Upper lobe of right lung (tissue), 1 donor: ENCODE measurements at regions not wholly inside any gene's neighbourhood (a gene's known extent, or its start where the extent isn't known, plus 50 kb on each side); places are given as distances from the start of the nearest gene placed in this dataset.

Experiments used
- ATAC-seq: fragments of 200-7000 bp; cut with Tn5 transposase; one replicate; pipeline ENCODE4 v1.9.1; 2020; ENCODE audit warnings: mild to moderate bottlenecking, moderate library complexity
- DNase-seq: peaks from one replicate; pipeline ENCODE4 v3.0.0-alpha.2; 2020
- H3K27ac ChIP-seq: fragments of 200-600 bp; one replicate; pipeline ENCODE4 v1.8.0; 2022
- H3K27me3 ChIP-seq: fragments of 200-600 bp; one replicate; pipeline ENCODE4 v1.8.0; 2022; ENCODE audit warnings: mild to moderate bottlenecking
- H3K36me3 ChIP-seq: fragments of 200-600 bp; one replicate; pipeline ENCODE4 v1.8.0; 2022
- H3K4me1 ChIP-seq: fragments of 200-600 bp; one replicate; pipeline ENCODE4 v1.8.0; 2022
- H3K4me3 ChIP-seq: fragments of 200-600 bp; one replicate; pipeline ENCODE4 v1.8.0; 2022; ENCODE audit warnings: mild to moderate bottlenecking
- H3K9me3 ChIP-seq: fragments of 200-600 bp; one replicate; pipeline ENCODE4 v1.8.0; 2022
- intact Hi-C: fragments of 100-400 bp; cut with DNase I; formaldehyde crosslinking; loops from one replicate; pipeline ENCODE4 v1.11.0; 2022
- TF ChIP-seq, protein P1 (sequence below): fragments of 200-600 bp; IDR thresholded peaks from one replicate; pipeline ENCODE4 v1.8.0; 2022; ENCODE audit warnings: antibody characterized with exemption
- donor health status: DM: no; HTN: yes; CAD: no; lungs with severe emphysema.

DNA sequence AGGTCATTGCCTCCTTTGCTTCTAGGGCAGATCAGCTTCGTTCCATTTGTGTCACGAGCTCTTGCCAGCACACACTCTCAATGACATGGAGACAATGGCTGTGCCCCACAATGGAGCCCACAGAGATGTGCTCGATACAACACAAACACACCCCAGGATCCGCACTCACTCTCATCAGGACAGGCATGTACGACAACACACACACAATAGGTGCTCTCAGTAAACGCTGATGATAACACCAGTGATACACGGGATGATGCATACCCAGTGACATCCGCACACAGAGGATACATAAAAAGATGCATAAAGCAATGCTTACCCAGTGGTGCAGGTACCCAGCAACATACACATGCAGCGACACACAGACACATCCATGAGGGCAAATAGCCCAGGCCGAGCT is 61.2 kb upstream of the LBX1 start:
- Histone ChIP-seq H3K9me3 (no peaks in the 10 kb centered on the region), H3K36me3 (no peaks in the 10 kb centered on the region), H3K27ac (no peak overlapping the region), H3K4me3 (no peak overlapping the region), H3K27me3 (peaks cover 93% of the 10 kb centered on the region), H3K4me1 (peaks cover 14% of the 10 kb centered on the region)
- TF ChIP-seq, protein P1, sequence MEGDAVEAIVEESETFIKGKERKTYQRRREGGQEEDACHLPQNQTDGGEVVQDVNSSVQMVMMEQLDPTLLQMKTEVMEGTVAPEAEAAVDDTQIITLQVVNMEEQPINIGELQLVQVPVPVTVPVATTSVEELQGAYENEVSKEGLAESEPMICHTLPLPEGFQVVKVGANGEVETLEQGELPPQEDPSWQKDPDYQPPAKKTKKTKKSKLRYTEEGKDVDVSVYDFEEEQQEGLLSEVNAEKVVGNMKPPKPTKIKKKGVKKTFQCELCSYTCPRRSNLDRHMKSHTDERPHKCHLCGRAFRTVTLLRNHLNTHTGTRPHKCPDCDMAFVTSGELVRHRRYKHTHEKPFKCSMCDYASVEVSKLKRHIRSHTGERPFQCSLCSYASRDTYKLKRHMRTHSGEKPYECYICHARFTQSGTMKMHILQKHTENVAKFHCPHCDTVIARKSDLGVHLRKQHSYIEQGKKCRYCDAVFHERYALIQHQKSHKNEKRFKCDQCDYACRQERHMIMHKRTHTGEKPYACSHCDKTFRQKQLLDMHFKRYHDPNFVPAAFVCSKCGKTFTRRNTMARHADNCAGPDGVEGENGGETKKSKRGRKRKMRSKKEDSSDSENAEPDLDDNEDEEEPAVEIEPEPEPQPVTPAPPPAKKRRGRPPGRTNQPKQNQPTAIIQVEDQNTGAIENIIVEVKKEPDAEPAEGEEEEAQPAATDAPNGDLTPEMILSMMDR = no peak
- intact Hi-C loops = no loop called here
- DNase-seq (no peak), ATAC-seq (no peak)

DNA sequence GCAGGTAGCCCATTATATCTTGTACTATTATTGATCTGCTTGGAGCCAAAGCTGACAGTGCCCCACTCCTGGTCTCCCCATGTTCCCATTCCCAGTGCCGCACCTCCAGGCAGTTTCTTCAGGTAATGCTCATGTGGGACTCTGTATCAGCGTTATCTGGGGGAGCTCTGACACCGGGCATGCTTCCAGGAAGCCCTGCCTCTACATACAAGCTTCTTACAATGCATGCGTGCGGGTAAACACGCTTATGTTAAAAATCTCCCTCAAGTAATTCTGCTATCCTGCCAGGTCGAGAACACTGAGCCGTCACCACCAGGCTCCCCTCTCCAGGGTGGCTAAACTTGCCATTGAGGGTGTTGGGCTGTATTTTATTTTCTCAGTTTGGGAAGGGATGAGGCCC is 61.6 kb upstream of the LBX1 start:
- TF ChIP-seq, protein P1 = no peak
- H3K4me1 ChIP-seq = peaks cover 14% of the 10 kb centered on the region
- no peaks in the 10 kb centered on the region for H3K9me3 ChIP-seq
- no peaks in the 10 kb centered on the region for H3K36me3 ChIP-seq
- no peak overlapping the region for H3K27ac ChIP-seq
- H3K27me3 ChIP-seq = peaks cover 93% of the 10 kb centered on the region
- ATAC-seq (no peak), DNase-seq (no peak)
- H3K4me3 ChIP-seq = no peak overlapping the region
- intact Hi-C loops = no loop called here

- intact Hi-C loops = no loop called here
- H3K4me3 ChIP-seq = peak overlapping the region; percentile 51
- peaks cover 91% of the 10 kb centered on the region for H3K27me3 ChIP-seq
- ATAC-seq = peak; percentile 59
- no peaks in the 10 kb centered on the region for H3K36me3 ChIP-seq
- no peak for DNase-seq
- TF ChIP-seq, protein P1 = peak; percentile 62
- peaks cover 14% of the 10 kb centered on the region for H3K4me1 ChIP-seq
- no peak overlapping the region for H3K27ac ChIP-seq
- H3K9me3 ChIP-seq = no peaks in the 10 kb centered on the region
These were observed 62.3 kb upstream of the LBX1 start for GRCh38 chr10:101291331-101292193.

DNA sequence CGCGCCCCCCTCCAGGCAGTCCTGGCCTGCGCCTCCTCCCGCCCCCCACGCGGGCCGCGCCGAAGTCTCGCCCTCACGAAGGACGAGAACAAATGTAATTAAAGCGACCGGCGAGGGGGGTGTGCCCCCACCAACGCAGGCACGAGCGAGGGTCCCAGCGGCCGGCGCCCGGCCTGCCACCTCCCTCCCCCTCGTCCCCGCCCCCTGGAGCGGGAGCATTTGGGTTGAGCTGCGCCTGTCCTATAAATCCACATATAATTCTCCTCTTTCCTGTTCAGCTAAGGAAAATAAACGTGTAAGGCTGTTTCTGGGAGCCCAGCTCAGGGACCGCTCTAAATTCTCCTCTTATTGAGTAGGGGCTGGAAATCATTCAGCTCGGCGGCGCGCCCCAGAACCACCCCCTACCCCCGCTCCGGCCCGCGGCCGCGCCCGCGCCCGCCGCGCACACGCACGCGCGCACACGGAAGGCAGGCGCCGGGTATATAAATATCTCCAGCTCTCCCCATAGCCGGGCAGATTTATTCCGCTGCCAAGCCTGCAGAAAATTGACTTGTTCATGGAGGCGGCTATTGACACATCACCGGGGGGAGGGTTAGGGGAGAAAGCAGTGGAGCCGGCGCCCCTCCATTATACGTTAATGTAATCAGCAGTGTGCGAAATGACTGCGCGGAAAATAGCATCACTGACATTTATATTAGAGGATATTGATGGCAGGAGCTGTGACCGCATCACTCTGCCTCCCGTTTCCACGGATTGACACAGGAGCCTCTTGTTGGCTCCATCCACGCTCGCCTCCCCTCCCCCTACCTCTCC is 61.6 kb upstream of the BTRC start:
- Histone ChIP-seq H3K27me3 (peaks cover 84% of the 10 kb centered on the region), H3K27ac (no peak overlapping the region), H3K4me3 (peak overlapping the region; percentile 51), H3K4me1 (peaks cover 14% of the 10 kb centered on the region), H3K36me3 (no peaks in the 10 kb centered on the region), H3K9me3 (no peaks in the 10 kb centered on the region)
- intact Hi-C loops = no loop called here
- TF ChIP-seq, protein P1 = no peak
- ATAC-seq (peak; percentile 19), DNase-seq (no peak)

GRCh38 chr10:101293007-101293723 is 60.8 kb upstream of the BTRC start:
- H3K4me3 ChIP-seq = no peak overlapping the region
- H3K27ac ChIP-seq = no peak overlapping the region
- DNase-seq (no peak), ATAC-seq (no peak)
- no peaks in the 10 kb centered on the region for H3K9me3 ChIP-seq
- H3K27me3 ChIP-seq = peaks cover 77% of the 10 kb centered on the region
- no peaks in the 10 kb centered on the region for H3K36me3 ChIP-seq
- TF ChIP-seq, protein P1 = no peak
- peaks cover 14% of the 10 kb centered on the region for H3K4me1 ChIP-seq
- intact Hi-C loops = no loop called here
